Neural cell (in vitro differentiated cells): ENCODE measurements at regions not wholly inside any gene's neighbourhood (a gene's known extent, or its start where the extent isn't known, plus 50 kb on each side); places are given as distances from the start of the nearest gene placed in this dataset.

Experiments used
- H2AFZ ChIP-seq: fragments of 200-600, 300-800 bp; sonication (generic), shearing (Covaris generic); 2 replicates; pipeline ENCODE4 v1.6.0; 2014; ENCODE audit warnings: low read depth, mild to moderate bottlenecking, antibody characterized with exemption, low read length, moderate library complexity
- H3F3A ChIP-seq: fragments of 200-600 bp; shearing (Covaris generic); 2 replicates; pipeline ENCODE4 v1.6.1; 2016; ENCODE audit warnings: mild to moderate bottlenecking, moderate library complexity, mixed read lengths, antibody characterized with exemption, low read length; ENCODE audit not compliant: insufficient read depth, poor library complexity, severe bottlenecking
- H3K27ac ChIP-seq: fragments of 200-600, 300-800 bp; sonication (generic), shearing (Covaris generic); 2 replicates; pipeline ENCODE4 v1.5.1; 2014; ENCODE audit warnings: mild to moderate bottlenecking, low read length, moderate library complexity
- H3K27me3 ChIP-seq: fragments of 300-800, 200-600 bp; sonication (generic), shearing (Covaris generic); 2 replicates; pipeline ENCODE4 v1.6.0; 2014; ENCODE audit warnings: mild to moderate bottlenecking, low read depth, low read length, moderate library complexity; ENCODE audit not compliant: insufficient read depth
- H3K36me3 ChIP-seq: fragments of 300-800, 200-600 bp; sonication (generic), shearing (Covaris generic); 2 replicates; pipeline ENCODE4 v1.5.1; 2014; ENCODE audit warnings: mild to moderate bottlenecking, antibody characterized with exemption, low read length, moderate library complexity; ENCODE audit not compliant: insufficient read depth
- H3K4me2 ChIP-seq: fragments of 300-800, 200-600 bp; sonication (generic), shearing (Covaris generic); 2 replicates; pipeline ENCODE4 v1.6.0; 2014; ENCODE audit warnings: mild to moderate bottlenecking, low read length
- H3K4me3 ChIP-seq: fragments of 300-800, 200-600 bp; sonication (generic), shearing (Covaris generic); 2 replicates; pipeline ENCODE4 v1.5.1; 2014; ENCODE audit warnings: mild to moderate bottlenecking, low read length, moderate library complexity
- H3K79me2 ChIP-seq: fragments of 200-600 bp; shearing (Covaris generic); replicated peaks from 2 replicates; pipeline ENCODE4 v1.6.0; 2014; ENCODE audit warnings: mild to moderate bottlenecking, low read length, moderate library complexity; ENCODE audit not compliant: insufficient read depth
- H3K9ac ChIP-seq: fragments of 300-800, 200-600 bp; sonication (generic), shearing (Covaris generic); 2 replicates; pipeline ENCODE4 v1.6.1; 2016; ENCODE audit warnings: mild to moderate bottlenecking, low read length, mixed read lengths
- H3K9me2 ChIP-seq: fragments of 200-600 bp; shearing (Covaris generic); 2 replicates; pipeline ENCODE4 v1.6.1; 2016; ENCODE audit warnings: mild to moderate bottlenecking, low read length, mixed read lengths; ENCODE audit not compliant: insufficient read depth
- H3K9me3 ChIP-seq: fragments of 200-600, 300-800 bp; sonication (generic), shearing (Covaris generic); 2 replicates; pipeline ENCODE4 v1.6.1; 2016; ENCODE audit warnings: mild to moderate bottlenecking, mixed run types, low read length, moderate library complexity, mixed read lengths
- H4K20me1 ChIP-seq: fragments of 200-600 bp; shearing (Covaris generic); 2 replicates; pipeline ENCODE4 v1.6.1; 2016; ENCODE audit warnings: mild to moderate bottlenecking, mixed run types; ENCODE audit not compliant: insufficient read depth
- EP300 ChIP-seq: fragments of 450-650 bp; conservative IDR thresholded peaks from 2 replicates; pipeline ENCODE4 v1.6.1; 2014; ENCODE audit warnings: antibody characterized with exemption, mild to moderate bottlenecking, moderate library complexity; ENCODE audit not compliant: poor library complexity, severe bottlenecking
- EZH2 ChIP-seq: fragments of 200-600, 300-800 bp; shearing (Covaris generic), sonication (generic); IDR thresholded peaks from 2 replicates; pipeline ENCODE4 v1.6.1; 2014; ENCODE audit warnings: antibody characterized with exemption, low read length, borderline replicate concordance, mild to moderate bottlenecking; ENCODE audit not compliant: insufficient read depth, poor library complexity, severe bottlenecking
- MXI1 ChIP-seq: fragments of 450-650 bp; conservative IDR thresholded peaks from 2 replicates; pipeline ENCODE4 v1.6.1; 2014; ENCODE audit warnings: antibody characterized with exemption, mild to moderate bottlenecking; ENCODE audit not compliant: poor library complexity, severe bottlenecking
- POLR2AphosphoS5 ChIP-seq: IDR thresholded peaks from 2 replicates; pipeline ENCODE4 v1.6.1; 2012
- RAD21 ChIP-seq: fragments of 450-650 bp; conservative IDR thresholded peaks from 2 replicates; pipeline ENCODE4 v1.6.1; 2014; ENCODE audit warnings: antibody characterized with exemption, mild to moderate bottlenecking, moderate library complexity
- SMC3 ChIP-seq: fragments of 450-650 bp; conservative IDR thresholded peaks from 2 replicates; pipeline ENCODE4 v1.6.1; 2014; ENCODE audit warnings: antibody characterized with exemption, mild to moderate bottlenecking, moderate library complexity; ENCODE audit not compliant: poor library complexity
- TAF1 ChIP-seq: IDR thresholded peaks from 2 replicates; pipeline ENCODE4 v1.6.1; 2012; ENCODE audit warnings: low read depth
- TF ChIP-seq, protein P1 (sequence below): IDR thresholded peaks from 2 replicates; pipeline ENCODE4 v1.6.1; 2012; ENCODE audit warnings: borderline replicate concordance
- TF ChIP-seq, protein P2 (sequence below): fragments of 450-650 bp; IDR thresholded peaks from 2 replicates; pipeline ENCODE4 v1.5.1; 2014; ENCODE audit warnings: antibody characterized with exemption, mild to moderate bottlenecking, moderate library complexity; ENCODE audit not compliant: poor library complexity, severe bottlenecking

DNA sequence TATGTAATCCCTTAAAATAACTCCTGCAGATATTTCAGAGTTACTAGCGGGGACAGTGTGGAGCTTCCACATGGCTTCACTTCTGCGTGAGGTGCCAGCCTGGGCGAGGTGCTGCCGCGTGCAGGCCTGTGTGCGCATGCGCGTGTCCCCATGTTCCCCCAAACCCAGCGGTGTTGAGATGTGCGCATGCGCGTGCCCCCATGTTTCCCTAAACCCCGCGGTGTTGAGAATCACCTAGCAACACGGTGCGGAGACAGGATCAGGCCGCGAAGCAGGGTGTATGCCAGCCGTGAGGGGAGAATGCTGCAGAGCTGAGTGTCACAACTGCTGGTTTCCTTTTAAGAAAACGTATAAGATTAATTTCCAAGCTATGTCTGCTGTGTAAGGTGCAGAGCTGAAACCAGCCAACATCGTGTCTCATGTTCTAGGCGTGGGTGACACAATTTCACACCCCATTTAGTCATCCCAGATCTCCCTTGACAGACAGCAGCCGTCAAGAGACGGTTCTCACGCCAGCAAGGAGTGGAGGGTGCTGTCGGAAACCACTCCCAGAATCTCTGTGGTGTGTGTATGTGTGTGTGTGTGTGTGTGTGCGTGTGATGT lies 71.9 kb upstream of the ADARB2 start:
- TF ChIP-seq POLR2AphosphoS5 = no peak
- TF ChIP-seq RAD21 = no peak
- TF ChIP-seq SMC3 = no peak
- no peak for TF ChIP-seq TAF1

DNA sequence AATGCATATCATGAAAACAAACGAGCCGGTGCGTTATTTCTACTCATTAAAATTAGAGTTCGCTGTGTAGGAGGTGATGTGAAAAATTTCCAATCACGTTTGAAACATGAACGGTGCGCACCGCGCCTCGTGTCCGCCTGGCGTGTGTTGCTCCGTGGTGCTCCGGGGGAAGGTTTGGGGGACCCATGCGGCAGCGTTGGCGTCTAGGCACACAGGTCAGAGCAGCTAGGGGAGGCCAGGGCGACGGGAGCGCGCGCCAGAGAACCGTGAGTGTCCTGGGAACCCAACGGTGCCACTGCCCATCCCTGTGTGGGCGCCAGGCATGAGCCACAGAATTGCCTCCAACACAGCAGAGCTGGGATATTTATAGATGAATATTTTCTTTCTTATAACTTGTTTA lies 70.6 kb upstream of the ADARB2 start:
- Histone ChIP-seq H3K9me3 (no peaks in the 10 kb centered on the region), H3F3A (no peaks in the 10 kb centered on the region), H3K9ac (no peak overlapping the region), H2AFZ (no peak overlapping the region), H3K27me3 (no peaks in the 10 kb centered on the region), H3K4me3 (no peak overlapping the region), H4K20me1 (no peaks in the 10 kb centered on the region), H3K27ac (no peak overlapping the region), H3K79me2 (no peaks in the 10 kb centered on the region), H3K4me2 (no peak overlapping the region), H3K36me3 (no peaks in the 10 kb centered on the region), H3K9me2 (no peaks in the 10 kb centered on the region)
- TF ChIP-seq SMC3 (no peak), MXI1 (no peak)
- TF ChIP-seq, protein P1, sequence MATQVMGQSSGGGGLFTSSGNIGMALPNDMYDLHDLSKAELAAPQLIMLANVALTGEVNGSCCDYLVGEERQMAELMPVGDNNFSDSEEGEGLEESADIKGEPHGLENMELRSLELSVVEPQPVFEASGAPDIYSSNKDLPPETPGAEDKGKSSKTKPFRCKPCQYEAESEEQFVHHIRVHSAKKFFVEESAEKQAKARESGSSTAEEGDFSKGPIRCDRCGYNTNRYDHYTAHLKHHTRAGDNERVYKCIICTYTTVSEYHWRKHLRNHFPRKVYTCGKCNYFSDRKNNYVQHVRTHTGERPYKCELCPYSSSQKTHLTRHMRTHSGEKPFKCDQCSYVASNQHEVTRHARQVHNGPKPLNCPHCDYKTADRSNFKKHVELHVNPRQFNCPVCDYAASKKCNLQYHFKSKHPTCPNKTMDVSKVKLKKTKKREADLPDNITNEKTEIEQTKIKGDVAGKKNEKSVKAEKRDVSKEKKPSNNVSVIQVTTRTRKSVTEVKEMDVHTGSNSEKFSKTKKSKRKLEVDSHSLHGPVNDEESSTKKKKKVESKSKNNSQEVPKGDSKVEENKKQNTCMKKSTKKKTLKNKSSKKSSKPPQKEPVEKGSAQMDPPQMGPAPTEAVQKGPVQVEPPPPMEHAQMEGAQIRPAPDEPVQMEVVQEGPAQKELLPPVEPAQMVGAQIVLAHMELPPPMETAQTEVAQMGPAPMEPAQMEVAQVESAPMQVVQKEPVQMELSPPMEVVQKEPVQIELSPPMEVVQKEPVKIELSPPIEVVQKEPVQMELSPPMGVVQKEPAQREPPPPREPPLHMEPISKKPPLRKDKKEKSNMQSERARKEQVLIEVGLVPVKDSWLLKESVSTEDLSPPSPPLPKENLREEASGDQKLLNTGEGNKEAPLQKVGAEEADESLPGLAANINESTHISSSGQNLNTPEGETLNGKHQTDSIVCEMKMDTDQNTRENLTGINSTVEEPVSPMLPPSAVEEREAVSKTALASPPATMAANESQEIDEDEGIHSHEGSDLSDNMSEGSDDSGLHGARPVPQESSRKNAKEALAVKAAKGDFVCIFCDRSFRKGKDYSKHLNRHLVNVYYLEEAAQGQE = no peak

More for the DNA sequence above, 71.9 kb upstream of the ADARB2 start:
- Histone ChIP-seq H3K4me3 (no peak overlapping the region), H3K79me2 (no peaks in the 10 kb centered on the region), H3K27ac (no peak overlapping the region), H3K36me3 (no peaks in the 10 kb centered on the region), H3K27me3 (no peaks in the 10 kb centered on the region), H3K9ac (no peak overlapping the region), H4K20me1 (no peaks in the 10 kb centered on the region), H3F3A (no peaks in the 10 kb centered on the region), H3K4me2 (no peak overlapping the region), H2AFZ (no peak overlapping the region), H3K9me3 (no peaks in the 10 kb centered on the region), H3K9me2 (no peaks in the 10 kb centered on the region)

DNA sequence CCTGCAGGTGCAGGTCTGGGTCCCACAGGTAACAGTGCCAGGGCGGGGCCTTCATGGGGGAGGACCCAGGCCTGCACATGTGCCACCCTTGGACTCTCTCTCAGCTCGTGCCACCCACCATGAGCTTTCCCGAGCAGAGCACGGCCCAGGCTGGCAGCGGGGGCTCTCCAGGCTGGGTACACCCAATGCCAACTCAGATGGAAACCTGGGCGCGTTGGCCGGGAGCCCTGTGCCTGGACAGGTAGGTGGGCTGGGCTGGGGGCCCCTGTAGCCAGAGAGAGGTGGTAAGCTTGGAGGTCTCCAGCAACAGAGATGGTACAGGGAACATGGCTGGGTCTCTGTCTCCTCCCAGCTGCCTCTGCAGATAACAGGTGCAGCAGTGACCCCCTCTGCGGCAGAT lies 69.9 kb upstream of the ADARB2 start:
- Histone ChIP-seq H3K9ac (no peak overlapping the region), H3K9me3 (no peaks in the 10 kb centered on the region), H3F3A (no peaks in the 10 kb centered on the region), H4K20me1 (no peaks in the 10 kb centered on the region), H3K36me3 (no peaks in the 10 kb centered on the region), H3K4me3 (no peak overlapping the region), H3K79me2 (no peaks in the 10 kb centered on the region), H3K4me2 (no peak overlapping the region), H2AFZ (no peak overlapping the region), H3K27ac (no peak overlapping the region), H3K9me2 (no peaks in the 10 kb centered on the region), H3K27me3 (no peaks in the 10 kb centered on the region)
- no peak for TF ChIP-seq MXI1
- TF ChIP-seq, protein P1 = no peak
- no peak for TF ChIP-seq EP300
- no peak for TF ChIP-seq EZH2
- no peak for TF ChIP-seq SMC3
- no peak for TF ChIP-seq POLR2AphosphoS5
- TF ChIP-seq, protein P2, sequence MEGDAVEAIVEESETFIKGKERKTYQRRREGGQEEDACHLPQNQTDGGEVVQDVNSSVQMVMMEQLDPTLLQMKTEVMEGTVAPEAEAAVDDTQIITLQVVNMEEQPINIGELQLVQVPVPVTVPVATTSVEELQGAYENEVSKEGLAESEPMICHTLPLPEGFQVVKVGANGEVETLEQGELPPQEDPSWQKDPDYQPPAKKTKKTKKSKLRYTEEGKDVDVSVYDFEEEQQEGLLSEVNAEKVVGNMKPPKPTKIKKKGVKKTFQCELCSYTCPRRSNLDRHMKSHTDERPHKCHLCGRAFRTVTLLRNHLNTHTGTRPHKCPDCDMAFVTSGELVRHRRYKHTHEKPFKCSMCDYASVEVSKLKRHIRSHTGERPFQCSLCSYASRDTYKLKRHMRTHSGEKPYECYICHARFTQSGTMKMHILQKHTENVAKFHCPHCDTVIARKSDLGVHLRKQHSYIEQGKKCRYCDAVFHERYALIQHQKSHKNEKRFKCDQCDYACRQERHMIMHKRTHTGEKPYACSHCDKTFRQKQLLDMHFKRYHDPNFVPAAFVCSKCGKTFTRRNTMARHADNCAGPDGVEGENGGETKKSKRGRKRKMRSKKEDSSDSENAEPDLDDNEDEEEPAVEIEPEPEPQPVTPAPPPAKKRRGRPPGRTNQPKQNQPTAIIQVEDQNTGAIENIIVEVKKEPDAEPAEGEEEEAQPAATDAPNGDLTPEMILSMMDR = no peak
- no peak for TF ChIP-seq RAD21
- no peak for TF ChIP-seq TAF1
